OCI-LY3 (cell line): ENCODE measurements at regions not wholly inside any gene's neighbourhood (a gene's known extent, or its start where the extent isn't known, plus 50 kb on each side); places are given as distances from the start of the nearest gene placed in this dataset.

Source experiments
- H2AFZ ChIP-seq: fragments of 200-600, 300-600 bp; shearing (Covaris generic); 2 replicates; pipeline ENCODE4 v1.6.0; 2014; ENCODE audit warnings: antibody characterized with exemption, low read depth, low read length
- H3K27ac ChIP-seq: fragments of 200-600, 300-600 bp; sonication (generic); 2 replicates; pipeline ENCODE4 v1.5.1; 2014; ENCODE audit warnings: mild to moderate bottlenecking, low read length, moderate library complexity, mixed read lengths
- H3K27me3 ChIP-seq: fragments of 200-600, 300-600 bp; sonication (generic); 2 replicates; pipeline ENCODE4 v1.6.1; 2014; ENCODE audit warnings: low read depth, low read length, mixed read lengths
- H3K36me3 ChIP-seq: fragments of 200-600, 300-600 bp; sonication (generic); replicated peaks from 2 replicates; pipeline ENCODE3; 2014; ENCODE audit warnings: low read depth, low read length, mixed read lengths
- H3K4me1 ChIP-seq: fragments of 300-600, 200-600 bp; sonication (generic); 2 replicates; pipeline ENCODE4 v1.6.1; 2014; ENCODE audit warnings: low read length, mixed read lengths
- H3K4me2 ChIP-seq: fragments of 200-600, 300-600 bp; sonication (generic); 2 replicates; pipeline ENCODE4 v1.6.1; 2014; ENCODE audit warnings: low read length, mixed read lengths
- H3K4me3 ChIP-seq: fragments of 300-600, 200-600 bp; sonication (generic); 2 replicates; pipeline ENCODE4 v1.5.1; 2014; ENCODE audit warnings: antibody characterized with exemption, mild to moderate bottlenecking, low read length, moderate library complexity
- H3K79me2 ChIP-seq: fragments of 300-600, 200-600 bp; shearing (Covaris generic); 2 replicates; pipeline ENCODE4 v1.6.1; 2014; ENCODE audit warnings: mild to moderate bottlenecking, low read length, mixed read lengths
- H3K9ac ChIP-seq: fragments of 300-600, 200-600 bp; shearing (Covaris generic); 2 replicates; pipeline ENCODE4 v1.6.0; 2014; ENCODE audit warnings: mild to moderate bottlenecking, low read length, moderate library complexity
- H3K9me3 ChIP-seq: fragments of 200-600, 300-600 bp; shearing (Covaris generic); 2 replicates; pipeline ENCODE4 v1.6.1; 2014; ENCODE audit warnings: low read length, mixed read lengths; ENCODE audit not compliant: insufficient read depth
- H4K20me1 ChIP-seq: fragments of 200-600, 300-600 bp; sonication (generic); 2 replicates; pipeline ENCODE4 v1.6.1; 2016; ENCODE audit warnings: low read length, mixed read lengths; ENCODE audit not compliant: insufficient read depth
- EZH2phosphoT487 ChIP-seq: fragments of 200-600 bp; shearing (Covaris generic); IDR thresholded peaks from 2 replicates; pipeline ENCODE4 v1.6.1; 2018; ENCODE audit warnings: antibody characterized with exemption, mixed run types, low read depth
- TF ChIP-seq, protein P1 (sequence below): fragments of 200-600, 300-600 bp; sonication (generic); IDR thresholded peaks from 2 replicates; pipeline ENCODE4 v1.5.1; 2014; ENCODE audit warnings: antibody characterized with exemption, low read length, low read depth

DNA sequence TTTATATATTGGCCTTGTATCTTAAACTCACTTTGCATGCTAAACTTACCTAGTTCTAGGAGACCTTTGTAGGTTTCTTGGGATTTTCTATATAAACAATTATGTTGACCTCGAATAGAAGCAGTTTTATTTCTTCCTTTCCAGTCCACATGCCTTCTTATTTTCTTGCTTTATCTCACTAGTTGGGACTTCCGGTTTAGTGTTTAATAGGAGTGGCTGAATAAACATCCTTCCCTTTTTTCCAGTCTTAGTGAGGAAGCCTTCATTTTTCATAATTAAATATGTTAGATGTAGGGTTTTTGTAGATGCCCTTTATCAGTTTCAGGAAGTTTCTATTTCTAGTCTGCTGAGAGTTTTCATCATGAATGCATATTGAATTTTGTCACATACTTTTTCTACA is 347.3 kb upstream of the HNRNPA3 start:
- no peak overlapping the region for H2AFZ ChIP-seq
- H3K4me2 ChIP-seq: no peak overlapping the region
- no peaks in the 10 kb centered on the region for H3K36me3 ChIP-seq
- H3K9ac ChIP-seq: no peak overlapping the region
- no peaks in the 10 kb centered on the region for H3K79me2 ChIP-seq
- no peak overlapping the region for H3K4me3 ChIP-seq
- no peaks in the 10 kb centered on the region for H3K9me3 ChIP-seq
- H3K27me3 ChIP-seq: no peaks in the 10 kb centered on the region
- no peak for TF ChIP-seq EZH2phosphoT487
- TF ChIP-seq, protein P1, sequence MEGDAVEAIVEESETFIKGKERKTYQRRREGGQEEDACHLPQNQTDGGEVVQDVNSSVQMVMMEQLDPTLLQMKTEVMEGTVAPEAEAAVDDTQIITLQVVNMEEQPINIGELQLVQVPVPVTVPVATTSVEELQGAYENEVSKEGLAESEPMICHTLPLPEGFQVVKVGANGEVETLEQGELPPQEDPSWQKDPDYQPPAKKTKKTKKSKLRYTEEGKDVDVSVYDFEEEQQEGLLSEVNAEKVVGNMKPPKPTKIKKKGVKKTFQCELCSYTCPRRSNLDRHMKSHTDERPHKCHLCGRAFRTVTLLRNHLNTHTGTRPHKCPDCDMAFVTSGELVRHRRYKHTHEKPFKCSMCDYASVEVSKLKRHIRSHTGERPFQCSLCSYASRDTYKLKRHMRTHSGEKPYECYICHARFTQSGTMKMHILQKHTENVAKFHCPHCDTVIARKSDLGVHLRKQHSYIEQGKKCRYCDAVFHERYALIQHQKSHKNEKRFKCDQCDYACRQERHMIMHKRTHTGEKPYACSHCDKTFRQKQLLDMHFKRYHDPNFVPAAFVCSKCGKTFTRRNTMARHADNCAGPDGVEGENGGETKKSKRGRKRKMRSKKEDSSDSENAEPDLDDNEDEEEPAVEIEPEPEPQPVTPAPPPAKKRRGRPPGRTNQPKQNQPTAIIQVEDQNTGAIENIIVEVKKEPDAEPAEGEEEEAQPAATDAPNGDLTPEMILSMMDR: no peak
- no peaks in the 10 kb centered on the region for H3K4me1 ChIP-seq
- no peak overlapping the region for H3K27ac ChIP-seq
- H4K20me1 ChIP-seq: no peaks in the 10 kb centered on the region

DNA sequence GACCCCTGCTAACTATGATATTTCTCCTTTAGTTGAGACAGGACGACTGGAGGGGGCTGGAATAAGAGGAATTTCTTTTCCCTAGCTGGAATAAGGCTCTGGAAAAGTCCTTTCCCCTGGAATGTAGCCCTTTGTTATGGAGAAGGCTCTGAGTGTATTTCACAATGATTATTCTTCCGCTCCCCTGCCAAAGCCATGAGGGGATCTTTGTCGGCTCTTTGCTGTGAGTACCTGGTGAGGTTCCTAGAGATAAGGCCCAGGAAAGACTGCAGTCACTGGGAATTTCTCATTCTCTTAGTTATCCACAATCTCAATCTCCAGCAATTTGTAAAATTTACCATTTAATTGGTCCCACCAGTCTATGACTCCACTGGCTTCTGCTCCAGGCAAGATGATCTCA is 340.2 kb upstream of the HNRNPA3 start:
- Histone ChIP-seq H4K20me1 (no peaks in the 10 kb centered on the region), H3K4me3 (no peak overlapping the region), H3K4me1 (no peaks in the 10 kb centered on the region), H2AFZ (no peak overlapping the region), H3K27ac (no peak overlapping the region), H3K36me3 (no peaks in the 10 kb centered on the region), H3K9me3 (peaks cover 16% of the 10 kb centered on the region; the same call in 1 of the 2 replicates), H3K79me2 (no peaks in the 10 kb centered on the region), H3K4me2 (no peak overlapping the region), H3K27me3 (no peaks in the 10 kb centered on the region), H3K9ac (no peak overlapping the region)
- TF ChIP-seq, protein P1: no peak
- no peak for TF ChIP-seq EZH2phosphoT487

DNA sequence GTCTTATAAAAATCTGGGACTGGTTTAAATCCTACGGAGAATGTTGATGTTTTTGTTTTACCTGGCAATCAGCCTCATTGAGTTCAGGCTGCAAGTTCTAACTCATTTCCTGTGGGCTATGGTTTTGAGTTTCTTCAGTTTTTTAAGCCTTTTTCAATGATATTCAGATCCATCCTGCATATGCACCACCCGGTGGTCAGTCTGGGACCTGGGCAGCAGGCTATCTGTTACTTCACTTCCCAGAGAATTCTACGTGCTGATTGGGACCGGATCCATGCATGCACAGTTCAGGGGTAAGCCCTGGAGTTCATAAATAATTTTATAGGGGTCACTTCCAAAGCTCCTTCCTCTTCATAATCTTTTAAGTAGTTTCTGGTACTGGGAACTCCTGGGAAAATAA is 339.2 kb upstream of the HNRNPA3 start:
- Histone ChIP-seq H3K4me1 (no peaks in the 10 kb centered on the region), H3K36me3 (no peaks in the 10 kb centered on the region), H3K27me3 (no peaks in the 10 kb centered on the region), H3K27ac (no peak overlapping the region), H3K79me2 (no peaks in the 10 kb centered on the region), H3K9me3 (peaks cover 16% of the 10 kb centered on the region; the same call in 1 of the 2 replicates), H3K4me2 (no peak overlapping the region), H3K4me3 (no peak overlapping the region), H2AFZ (no peak overlapping the region), H3K9ac (no peak overlapping the region), H4K20me1 (no peaks in the 10 kb centered on the region)
- TF ChIP-seq, protein P1: no peak
- no peak for TF ChIP-seq EZH2phosphoT487

DNA sequence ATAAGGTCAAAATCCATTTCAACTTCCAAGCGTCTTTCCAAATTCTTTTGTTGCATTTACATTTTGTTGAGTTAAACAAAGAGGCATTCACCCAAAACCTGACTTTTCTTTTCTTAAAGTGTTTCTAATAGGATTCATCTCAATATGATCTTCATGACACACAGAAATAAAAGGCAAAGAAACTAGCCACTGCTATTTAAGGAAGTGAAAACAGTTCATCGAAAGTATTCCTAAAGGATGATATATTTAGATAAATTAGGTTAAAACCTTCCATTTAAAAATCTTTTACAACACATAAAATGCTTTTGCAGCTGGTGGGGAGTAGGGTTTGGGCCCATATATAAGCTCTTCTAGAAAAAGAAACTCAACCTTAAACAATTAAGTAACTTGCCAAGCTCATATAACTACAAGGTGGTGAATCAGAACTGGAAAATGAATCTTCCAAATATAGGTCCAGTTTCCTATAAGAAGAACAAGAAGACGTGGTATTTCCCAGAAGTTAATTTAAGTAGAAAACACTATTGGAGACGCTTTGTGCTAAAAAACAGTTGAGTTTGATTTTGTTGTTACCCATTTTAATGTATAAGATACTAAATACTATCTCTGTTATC is 336.0 kb upstream of the HNRNPA3 start:
- Histone ChIP-seq H4K20me1 (no peaks in the 10 kb centered on the region), H3K9ac (no peak overlapping the region), H3K4me3 (no peak overlapping the region), H3K36me3 (no peaks in the 10 kb centered on the region), H3K4me1 (no peaks in the 10 kb centered on the region), H3K9me3 (0 out of 2 replicates have a peak, but pooled peaks cover 7% of the 10 kb centered on the region), H3K27ac (no peak overlapping the region), H3K4me2 (no peak overlapping the region), H3K27me3 (no peaks in the 10 kb centered on the region), H3K79me2 (no peaks in the 10 kb centered on the region), H2AFZ (no peak overlapping the region)
- TF ChIP-seq, protein P1: no peak
- no peak for TF ChIP-seq EZH2phosphoT487
